GM13977 (cell line): ENCODE measurements at regions not wholly inside any gene's neighbourhood (a gene's known extent, or its start where the extent isn't known, plus 50 kb on each side); places are given as distances from the start of the nearest gene placed in this dataset.

Experiments
- DNase-seq: peaks from one replicate; pipeline ENCODE4 v3.0.0; 2012; ENCODE audit warnings: low spot score
- in situ Hi-C: fragments of 300-500 bp; cut with MboI; formaldehyde crosslinking; loops from one replicate; pipeline ENCODE4 v1.12.0; 2022; ENCODE audit warnings: low sequenced_read_pairs, low pct_unique_long_range_greater_than_20kb, mixed read lengths, inconsistent platforms; ENCODE audit not compliant: unreplicated experiment
- TF ChIP-seq, protein P1 (sequence below): IDR thresholded peaks from 2 replicates; pipeline ENCODE4 v1.5.1; 2012; ENCODE audit warnings: mild to moderate bottlenecking, control low read depth; ENCODE audit not compliant: insufficient read depth; ENCODE audit errors: extremely low read depth, missing control alignments

DNA sequence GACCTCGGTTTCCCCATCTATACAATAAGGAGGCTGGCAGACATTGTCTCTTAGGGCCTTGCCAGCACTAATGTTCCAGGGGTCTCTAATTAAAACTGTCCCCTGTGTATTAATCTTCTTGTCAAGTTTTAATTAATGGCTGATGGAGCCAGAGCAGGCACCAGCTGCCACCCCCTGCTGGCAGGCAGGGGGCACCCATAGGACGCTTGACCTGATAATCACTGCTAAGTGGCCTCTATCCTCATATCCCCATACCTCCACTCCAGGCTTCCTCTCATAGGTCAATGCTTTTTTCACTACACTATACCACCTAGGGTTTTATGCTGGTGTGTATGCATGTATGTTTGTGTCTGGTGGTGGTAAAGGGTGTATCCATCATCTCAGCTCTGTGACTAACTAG lies 89.4 kb downstream of the EFNB1 start:
- in situ Hi-C loops = no loop called here
- DNase-seq = no peak
- TF ChIP-seq, protein P1, sequence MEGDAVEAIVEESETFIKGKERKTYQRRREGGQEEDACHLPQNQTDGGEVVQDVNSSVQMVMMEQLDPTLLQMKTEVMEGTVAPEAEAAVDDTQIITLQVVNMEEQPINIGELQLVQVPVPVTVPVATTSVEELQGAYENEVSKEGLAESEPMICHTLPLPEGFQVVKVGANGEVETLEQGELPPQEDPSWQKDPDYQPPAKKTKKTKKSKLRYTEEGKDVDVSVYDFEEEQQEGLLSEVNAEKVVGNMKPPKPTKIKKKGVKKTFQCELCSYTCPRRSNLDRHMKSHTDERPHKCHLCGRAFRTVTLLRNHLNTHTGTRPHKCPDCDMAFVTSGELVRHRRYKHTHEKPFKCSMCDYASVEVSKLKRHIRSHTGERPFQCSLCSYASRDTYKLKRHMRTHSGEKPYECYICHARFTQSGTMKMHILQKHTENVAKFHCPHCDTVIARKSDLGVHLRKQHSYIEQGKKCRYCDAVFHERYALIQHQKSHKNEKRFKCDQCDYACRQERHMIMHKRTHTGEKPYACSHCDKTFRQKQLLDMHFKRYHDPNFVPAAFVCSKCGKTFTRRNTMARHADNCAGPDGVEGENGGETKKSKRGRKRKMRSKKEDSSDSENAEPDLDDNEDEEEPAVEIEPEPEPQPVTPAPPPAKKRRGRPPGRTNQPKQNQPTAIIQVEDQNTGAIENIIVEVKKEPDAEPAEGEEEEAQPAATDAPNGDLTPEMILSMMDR = no peak

DNA sequence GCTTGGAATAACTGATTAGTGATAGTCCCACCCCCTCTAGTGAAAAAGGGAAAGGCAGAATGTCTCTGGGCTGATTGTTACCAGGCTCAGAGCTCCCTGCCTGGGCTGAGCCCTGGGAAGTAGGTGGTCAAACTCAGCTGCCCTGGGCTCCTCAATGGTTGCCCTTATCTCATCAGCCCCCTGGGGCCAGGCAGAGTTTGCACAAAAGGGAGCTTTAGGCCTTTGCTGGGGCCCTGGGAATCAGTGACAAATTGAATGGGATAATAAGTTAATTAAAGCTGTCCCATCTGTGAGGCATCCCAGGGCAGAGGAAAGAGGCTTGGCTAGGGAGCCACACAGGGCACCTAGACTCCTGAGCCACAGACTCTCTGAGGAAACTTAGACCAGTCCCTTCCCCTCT lies 89.0 kb downstream of the EFNB1 start:
- TF ChIP-seq, protein P1 = no peak
- in situ Hi-C loops = no loop called here
- no peak for DNase-seq

DNA sequence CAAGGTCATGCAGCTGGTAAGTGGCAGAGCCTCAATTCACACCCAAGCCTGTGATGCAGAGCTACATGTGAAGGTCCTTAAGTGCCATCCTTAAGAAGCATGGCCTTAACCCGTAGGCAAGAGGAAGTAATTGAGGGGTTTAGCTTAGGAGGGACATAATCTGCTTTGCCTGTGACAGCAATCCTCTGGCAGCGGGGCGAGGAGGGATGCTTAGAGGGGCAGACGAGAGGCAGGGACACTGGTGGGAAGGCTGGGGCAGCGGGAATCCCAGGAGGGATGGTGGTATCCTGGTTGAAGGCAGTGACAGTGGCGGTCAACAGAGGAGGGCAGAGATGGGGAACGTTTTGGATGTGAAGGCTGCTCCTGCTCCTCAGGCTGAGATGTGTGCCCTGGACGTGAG lies 88.1 kb downstream of the EFNB1 start:
- in situ Hi-C loops = no loop called here
- no peak for DNase-seq
- TF ChIP-seq, protein P1 = no peak

DNA sequence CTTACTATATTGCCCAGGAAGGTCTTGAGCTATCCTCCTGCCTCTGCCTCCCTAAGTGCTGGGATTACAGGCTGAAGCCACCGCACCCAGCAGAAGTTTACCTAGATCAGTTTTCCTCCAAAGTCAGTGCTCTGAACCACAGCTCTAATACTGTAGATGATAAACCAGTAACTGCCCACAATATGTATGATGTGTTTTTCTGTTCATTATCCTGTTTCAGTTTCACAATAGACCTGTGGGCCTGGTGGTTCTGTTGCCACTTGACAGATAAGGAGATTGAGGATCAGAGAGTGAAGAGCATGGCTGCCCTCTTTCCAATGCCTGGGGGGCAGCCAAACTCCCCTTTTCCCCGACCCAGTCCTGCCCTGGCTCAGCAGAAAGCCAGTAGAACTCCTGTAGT lies 87.0 kb downstream of the EFNB1 start:
- DNase-seq = no peak
- TF ChIP-seq, protein P1 = no peak

DNA sequence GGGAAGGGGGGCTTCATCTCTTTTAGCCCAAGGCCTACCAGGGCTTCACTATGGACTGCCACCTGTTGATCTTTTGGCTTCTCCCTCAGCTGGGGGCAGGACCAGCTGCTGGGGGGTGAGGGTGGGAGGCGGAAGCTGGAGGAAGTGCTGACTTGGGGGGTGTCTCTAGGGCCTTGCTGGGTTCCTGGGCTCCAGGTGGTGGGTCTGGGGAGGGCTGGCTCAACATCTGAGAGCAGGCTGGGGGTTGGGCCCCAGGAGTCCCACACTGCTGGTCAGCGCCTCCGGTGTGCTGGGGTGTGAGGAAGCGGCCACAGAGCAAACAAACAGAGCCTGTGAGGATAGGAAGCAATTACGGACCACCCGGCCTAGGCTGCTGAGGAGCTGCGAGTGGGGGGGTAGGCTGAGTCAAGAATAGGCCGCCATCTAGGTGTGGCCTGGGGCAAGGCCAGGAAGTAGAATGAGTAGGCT lies 85.7 kb downstream of the EFNB1 start:
- in situ Hi-C loops = no loop called here
- TF ChIP-seq, protein P1 = no peak
- DNase-seq = no peak

More for the DNA sequence above, 87.0 kb downstream of the EFNB1 start:
- in situ Hi-C loops = no loop called here

DNA sequence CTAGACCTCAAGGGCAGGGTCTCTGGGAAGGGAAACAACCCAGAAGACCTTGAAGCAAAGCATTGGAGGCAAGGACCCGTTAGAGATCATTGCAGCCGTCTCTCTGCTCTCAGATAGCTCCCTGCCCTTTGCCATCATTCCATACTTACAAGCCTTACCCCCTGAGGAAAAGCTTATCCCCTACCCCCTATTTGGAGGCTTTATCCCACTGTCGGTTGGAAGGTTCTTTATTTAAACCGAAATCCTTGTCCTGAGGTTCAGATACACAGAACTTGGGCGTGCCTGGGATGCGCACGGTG lies 84.4 kb downstream of the EFNB1 start:
- TF ChIP-seq, protein P1 = no peak
- DNase-seq = no peak
- in situ Hi-C loops = no loop called here

DNA sequence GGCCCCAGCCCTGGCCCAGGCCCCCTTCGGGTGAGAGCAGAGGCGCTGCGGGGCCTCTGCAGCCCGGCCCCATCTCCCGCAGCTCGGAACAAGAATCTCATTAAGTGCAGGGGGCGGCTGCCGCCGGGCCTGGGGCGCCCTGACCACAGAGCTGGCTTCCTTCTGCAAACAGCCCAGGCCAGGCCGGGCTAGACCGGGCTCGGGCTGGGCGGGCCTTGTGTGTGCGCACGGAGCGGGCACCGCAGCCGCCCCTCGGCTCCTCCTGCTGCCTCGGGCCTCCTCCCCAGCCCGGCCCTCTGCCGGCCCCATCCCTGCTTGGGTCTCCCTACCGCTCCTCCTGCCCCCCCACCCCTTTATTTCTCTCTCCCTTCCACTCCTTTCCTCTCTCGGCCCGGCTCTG lies 83.3 kb downstream of the EFNB1 start:
- TF ChIP-seq, protein P1 = no peak
- in situ Hi-C loops = no loop called here
- no peak for DNase-seq
